ENCODE measurements at regions not wholly inside any gene's neighbourhood (a gene's known extent, or its start where the extent isn't known, plus 50 kb on each side); places are given as distances from the start of the nearest gene placed in this dataset.

- Histone ChIP-seq H3K9me3 (replicated peaks; ENCODE audit: low read length) (no peaks in the 10 kb centered on the region), H3K4me2 (ENCODE audit: low read length) (no peak overlapping the region), H3K4me1 (ENCODE audit: control insufficient read depth, insufficient read depth, low read length) (peaks cover 18% of the 10 kb centered on the region), H3K36me3 (ENCODE audit: insufficient read depth, low read length) (no peaks in the 10 kb centered on the region), H3K9ac (ENCODE audit: low read depth, low read length) (no peak overlapping the region), H3K27me3 (ENCODE audit: control insufficient read depth, insufficient read depth, low read length) (no peaks in the 10 kb centered on the region), H3K4me3 (ENCODE audit: low read length) (no peak overlapping the region)
Measured at GRCh38 chr11:106280036-106280435, 202.6 kb downstream of the AASDHPPT start.

- Histone ChIP-seq H3K27me3 (ENCODE audit: control insufficient read depth, insufficient read depth, low read length) (no peaks in the 10 kb centered on the region), H3K36me3 (ENCODE audit: insufficient read depth, low read length) (no peaks in the 10 kb centered on the region), H3K4me2 (ENCODE audit: low read length) (no peak overlapping the region), H3K9me3 (replicated peaks; ENCODE audit: low read length) (no peaks in the 10 kb centered on the region), H3K4me1 (ENCODE audit: control insufficient read depth, insufficient read depth, low read length) (peaks cover 10% of the 10 kb centered on the region), H3K9ac (ENCODE audit: low read depth, low read length) (no peak overlapping the region), H3K4me3 (ENCODE audit: low read length) (no peak overlapping the region)
Measured at GRCh38 chr11:106281455-106282173, 204.2 kb downstream of the AASDHPPT start.

- Histone ChIP-seq H3K36me3 (ENCODE audit: insufficient read depth, low read length) (no peaks in the 10 kb centered on the region), H3K9me3 (replicated peaks; ENCODE audit: low read length) (no peaks in the 10 kb centered on the region), H3K4me2 (ENCODE audit: low read length) (no peak overlapping the region), H3K4me1 (ENCODE audit: control insufficient read depth, insufficient read depth, low read length) (peaks cover under 1% of the 10 kb centered on the region), H3K27me3 (ENCODE audit: control insufficient read depth, insufficient read depth, low read length) (no peaks in the 10 kb centered on the region), H3K9ac (ENCODE audit: low read depth, low read length) (no peak overlapping the region), H3K4me3 (ENCODE audit: low read length) (no peak overlapping the region)
Measured at GRCh38 chr11:106286881-106287504, 209.5 kb downstream of the AASDHPPT start.

GRCh38 chr11:106288057-106288456 lies 210.6 kb downstream of the AASDHPPT start:
- H3K4me3 ChIP-seq (ENCODE audit: low read length): no peak overlapping the region

GRCh38 chr11:106288822-106289387 lies 211.4 kb downstream of the AASDHPPT start:
- H3K4me3 ChIP-seq (ENCODE audit: low read length): no peak overlapping the region
- no peaks in the 10 kb centered on the region for H3K4me1 ChIP-seq (ENCODE audit: control insufficient read depth, insufficient read depth, low read length)

More at GRCh38 chr11:106288057-106288456, 210.6 kb downstream of the AASDHPPT start:
- Histone ChIP-seq H3K9ac (ENCODE audit: low read depth, low read length) (no peak overlapping the region), H3K27me3 (ENCODE audit: control insufficient read depth, insufficient read depth, low read length) (no peaks in the 10 kb centered on the region), H3K4me1 (ENCODE audit: control insufficient read depth, insufficient read depth, low read length) (no peaks in the 10 kb centered on the region), H3K4me2 (ENCODE audit: low read length) (no peak overlapping the region), H3K9me3 (replicated peaks; ENCODE audit: low read length) (no peaks in the 10 kb centered on the region), H3K36me3 (ENCODE audit: insufficient read depth, low read length) (no peaks in the 10 kb centered on the region)

GRCh38 chr11:106292526-106292925 lies 215.1 kb downstream of the AASDHPPT start:
- H3K9me3 ChIP-seq (replicated peaks; ENCODE audit: low read length): no peaks in the 10 kb centered on the region
- H3K36me3 ChIP-seq (ENCODE audit: insufficient read depth, low read length): no peaks in the 10 kb centered on the region
- H3K4me2 ChIP-seq (ENCODE audit: low read length): no peak overlapping the region
- no peaks in the 10 kb centered on the region for H3K27me3 ChIP-seq (ENCODE audit: control insufficient read depth, insufficient read depth, low read length)
- H3K4me1 ChIP-seq (ENCODE audit: control insufficient read depth, insufficient read depth, low read length): no peaks in the 10 kb centered on the region
- no peak overlapping the region for H3K9ac ChIP-seq (ENCODE audit: low read depth, low read length)
- no peak overlapping the region for H3K4me3 ChIP-seq (ENCODE audit: low read length)

More at GRCh38 chr11:106288822-106289387, 211.4 kb downstream of the AASDHPPT start:
- Histone ChIP-seq H3K9ac (ENCODE audit: low read depth, low read length) (no peak overlapping the region), H3K36me3 (ENCODE audit: insufficient read depth, low read length) (no peaks in the 10 kb centered on the region), H3K9me3 (replicated peaks; ENCODE audit: low read length) (no peaks in the 10 kb centered on the region), H3K27me3 (ENCODE audit: control insufficient read depth, insufficient read depth, low read length) (no peaks in the 10 kb centered on the region), H3K4me2 (ENCODE audit: low read length) (no peak overlapping the region)

- no peaks in the 10 kb centered on the region for H3K4me1 ChIP-seq (ENCODE audit: control insufficient read depth, insufficient read depth, low read length)
- no peaks in the 10 kb centered on the region for H3K27me3 ChIP-seq (ENCODE audit: control insufficient read depth, insufficient read depth, low read length)
- no peaks in the 10 kb centered on the region for H3K9me3 ChIP-seq (replicated peaks; ENCODE audit: low read length)
- no peak overlapping the region for H3K4me3 ChIP-seq (ENCODE audit: low read length)
- H3K4me2 ChIP-seq (ENCODE audit: low read length): no peak overlapping the region
- no peaks in the 10 kb centered on the region for H3K36me3 ChIP-seq (ENCODE audit: insufficient read depth, low read length)
- no peak overlapping the region for H3K9ac ChIP-seq (ENCODE audit: low read depth, low read length)
Measured at GRCh38 chr11:106295974-106296373, 218.5 kb downstream of the AASDHPPT start.

- Histone ChIP-seq H3K4me3 (ENCODE audit: low read length) (no peak overlapping the region), H3K27me3 (ENCODE audit: control insufficient read depth, insufficient read depth, low read length) (no peaks in the 10 kb centered on the region), H3K4me1 (ENCODE audit: control insufficient read depth, insufficient read depth, low read length) (peaks cover 5% of the 10 kb centered on the region), H3K36me3 (ENCODE audit: insufficient read depth, low read length) (no peaks in the 10 kb centered on the region), H3K9ac (ENCODE audit: low read depth, low read length) (no peak overlapping the region), H3K9me3 (replicated peaks; ENCODE audit: low read length) (no peaks in the 10 kb centered on the region), H3K4me2 (ENCODE audit: low read length) (no peak overlapping the region)
Measured at GRCh38 chr11:106302416-106302815, 225.0 kb downstream of the AASDHPPT start.

GRCh38 chr11:106304274-106304673 lies 226.8 kb downstream of the AASDHPPT start:
- H3K27me3 ChIP-seq (ENCODE audit: control insufficient read depth, insufficient read depth, low read length): no peaks in the 10 kb centered on the region
- H3K9me3 ChIP-seq (replicated peaks; ENCODE audit: low read length): no peaks in the 10 kb centered on the region
- H3K36me3 ChIP-seq (ENCODE audit: insufficient read depth, low read length): no peaks in the 10 kb centered on the region
- no peak overlapping the region for H3K9ac ChIP-seq (ENCODE audit: low read depth, low read length)
- H3K4me1 ChIP-seq (ENCODE audit: control insufficient read depth, insufficient read depth, low read length): peaks cover 5% of the 10 kb centered on the region
- no peak overlapping the region for H3K4me3 ChIP-seq (ENCODE audit: low read length)
- no peak overlapping the region for H3K4me2 ChIP-seq (ENCODE audit: low read length)

GRCh38 chr11:106305458-106305857 lies 228.0 kb downstream of the AASDHPPT start:
- Histone ChIP-seq H3K36me3 (ENCODE audit: insufficient read depth, low read length) (no peaks in the 10 kb centered on the region), H3K9ac (ENCODE audit: low read depth, low read length) (no peak overlapping the region), H3K27me3 (ENCODE audit: control insufficient read depth, insufficient read depth, low read length) (no peaks in the 10 kb centered on the region), H3K4me1 (ENCODE audit: control insufficient read depth, insufficient read depth, low read length) (peaks cover 5% of the 10 kb centered on the region), H3K9me3 (replicated peaks; ENCODE audit: low read length) (no peaks in the 10 kb centered on the region), H3K4me3 (ENCODE audit: low read length) (no peak overlapping the region), H3K4me2 (ENCODE audit: low read length) (no peak overlapping the region)

- no peak overlapping the region for H3K4me2 ChIP-seq (ENCODE audit: low read length)
- no peak overlapping the region for H3K4me3 ChIP-seq (ENCODE audit: low read length)
- no peak overlapping the region for H3K9ac ChIP-seq (ENCODE audit: low read depth, low read length)
- H3K9me3 ChIP-seq (replicated peaks; ENCODE audit: low read length): no peaks in the 10 kb centered on the region
- peaks cover 5% of the 10 kb centered on the region for H3K4me1 ChIP-seq (ENCODE audit: control insufficient read depth, insufficient read depth, low read length)
- H3K27me3 ChIP-seq (ENCODE audit: control insufficient read depth, insufficient read depth, low read length): no peaks in the 10 kb centered on the region
- no peaks in the 10 kb centered on the region for H3K36me3 ChIP-seq (ENCODE audit: insufficient read depth, low read length)
Measured at GRCh38 chr11:106306942-106307341, 229.5 kb downstream of the AASDHPPT start.
